ENCODE measurements at regions not wholly inside any gene's neighbourhood (a gene's known extent, or its start where the extent isn't known, plus 50 kb on each side); places are given as distances from the start of the nearest gene placed in this dataset.

GRCh38 chr1:219824338-219824737 is 104.0 kb downstream of the SLC30A10 start:
- no peak for TF ChIP-seq CTCF (IDR thresholded peaks at IDR 0.05)
- no peak for TF ChIP-seq EP300 (IDR thresholded peaks at IDR 0.05)

Measured in ovary (tissue), 3 donors.